Urinary bladder (tissue), 3 donors: ENCODE measurements at regions not wholly inside any gene's neighbourhood (a gene's known extent, or its start where the extent isn't known, plus 50 kb on each side); places are given as distances from the start of the nearest gene placed in this dataset.

Source experiments
- DNase-seq: peaks from one replicate; pipeline ENCODE4 v3.0.0-alpha.2; 2015; ENCODE audit errors: extremely low spot score
- H3K27ac ChIP-seq: one replicate; pipeline ENCODE4 v1.5.1; 2013; ENCODE audit warnings: low read depth, mild to moderate bottlenecking, moderate library complexity
- H3K36me3 ChIP-seq: one replicate; pipeline ENCODE4 v1.6.1; 2013; ENCODE audit warnings: mild to moderate bottlenecking, moderate library complexity; ENCODE audit not compliant: insufficient read depth
- H3K4me1 ChIP-seq: one replicate; pipeline ENCODE4 v1.6.1; 2013; ENCODE audit warnings: mild to moderate bottlenecking, moderate library complexity; ENCODE audit not compliant: insufficient read depth
- H3K4me3 ChIP-seq: one replicate; pipeline ENCODE4 v1.5.1; 2013; ENCODE audit warnings: low read depth, low read length
- WGBS: extraction: QIAGEN DNeasy Blood & Tissue Kit; methylation state at CpG from one replicate; pipeline ENCODE4 v1.1.7; 2013; 5-methylcytosine and 5-hydroxymethylcytosine counted together
- donor health status: healthy with polysubstance abuse.
- donor health status: healthy.

- 24% methylated on average over 7 of the region's 7 CpGs for WGBS
- Histone ChIP-seq H3K4me3 (no peak overlapping the region), H3K27ac (no peak overlapping the region), H3K4me1 (no peaks in the 10 kb centered on the region), H3K36me3 (no peaks in the 10 kb centered on the region)
- DNase-seq: no peak
Observed at GRCh38 chrX:39195156-39195555, 393.9 kb downstream of the MID1IP1 start.

GRCh38 chrX:39196192-39197102 is 395.2 kb downstream of the MID1IP1 start:
- Histone ChIP-seq H3K27ac (no peak overlapping the region), H3K4me3 (no peak overlapping the region), H3K36me3 (no peaks in the 10 kb centered on the region), H3K4me1 (no peaks in the 10 kb centered on the region)
- 56% methylated on average over 10 of the region's 10 CpGs for WGBS
- no peak for DNase-seq

- Histone ChIP-seq H3K4me3 (no peak overlapping the region), H3K36me3 (no peaks in the 10 kb centered on the region), H3K4me1 (no peaks in the 10 kb centered on the region), H3K27ac (no peak overlapping the region)
- DNase-seq: no peak
Observed at GRCh38 chrX:39199429-39199828, 398.2 kb downstream of the MID1IP1 start.

- DNase-seq: no peak
- Histone ChIP-seq H3K27ac (no peak overlapping the region), H3K36me3 (no peaks in the 10 kb centered on the region), H3K4me3 (no peak overlapping the region), H3K4me1 (no peaks in the 10 kb centered on the region)
- WGBS: 84% methylated on average over 6 of the region's 6 CpGs
Observed at GRCh38 chrX:39201305-39201990, 400.2 kb downstream of the MID1IP1 start.

DNA sequence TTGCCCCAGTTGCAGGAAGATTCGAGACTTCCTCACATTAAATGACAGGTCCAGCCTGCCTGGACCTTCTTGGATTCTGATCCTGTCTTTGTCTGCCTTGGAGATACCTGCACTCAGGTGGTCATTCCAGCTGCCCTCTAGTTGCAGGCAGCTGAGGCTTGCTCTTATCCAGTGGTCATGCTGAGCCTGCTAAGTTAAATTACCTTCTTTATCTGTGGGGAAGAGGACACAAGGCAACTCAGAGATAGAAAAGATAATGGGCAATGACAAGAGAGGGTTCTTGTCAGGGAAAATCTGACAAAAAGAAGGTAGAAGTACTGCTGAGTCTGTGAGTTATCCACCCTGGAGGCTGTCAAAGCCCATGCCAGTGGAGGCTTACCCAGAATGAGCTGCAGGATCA is 401.4 kb downstream of the MID1IP1 start:
- WGBS: 88% methylated on average over 1 of the region's 1 CpG
- H3K4me3 ChIP-seq: no peak overlapping the region
- no peaks in the 10 kb centered on the region for H3K4me1 ChIP-seq
- no peak for DNase-seq
- H3K27ac ChIP-seq: no peak overlapping the region
- no peaks in the 10 kb centered on the region for H3K36me3 ChIP-seq

GRCh38 chrX:39203427-39203826 is 402.2 kb downstream of the MID1IP1 start:
- H3K27ac ChIP-seq: no peak overlapping the region
- 76% methylated on average over 3 of the region's 3 CpGs for WGBS
- H3K4me1 ChIP-seq: no peaks in the 10 kb centered on the region
- no peaks in the 10 kb centered on the region for H3K36me3 ChIP-seq
- DNase-seq: no peak
- H3K4me3 ChIP-seq: no peak overlapping the region

DNA sequence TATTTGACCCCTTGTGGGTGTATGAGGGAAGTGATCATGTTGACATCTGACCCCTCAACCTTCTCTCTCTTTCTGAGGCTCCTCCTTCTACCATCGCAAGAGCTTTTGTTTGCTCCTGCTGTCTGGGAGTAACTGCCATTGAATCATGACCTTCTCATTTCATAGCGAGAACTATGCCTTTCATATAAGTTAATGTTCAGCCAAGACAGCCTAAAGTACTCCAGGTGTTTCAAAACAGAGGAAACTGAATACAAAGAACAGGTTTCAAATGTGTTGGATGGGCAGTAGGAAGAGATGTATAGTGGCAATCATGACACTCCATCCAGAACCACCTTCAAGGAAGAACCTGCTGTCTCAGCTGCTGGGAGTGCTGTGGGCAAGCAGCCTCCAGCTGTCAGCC is 403.1 kb downstream of the MID1IP1 start:
- H3K4me1 ChIP-seq: no peaks in the 10 kb centered on the region
- H3K36me3 ChIP-seq: no peaks in the 10 kb centered on the region
- no peak overlapping the region for H3K27ac ChIP-seq
- no peak for DNase-seq
- no peak overlapping the region for H3K4me3 ChIP-seq
- 86% methylated on average over 2 of the region's 2 CpGs for WGBS

DNA sequence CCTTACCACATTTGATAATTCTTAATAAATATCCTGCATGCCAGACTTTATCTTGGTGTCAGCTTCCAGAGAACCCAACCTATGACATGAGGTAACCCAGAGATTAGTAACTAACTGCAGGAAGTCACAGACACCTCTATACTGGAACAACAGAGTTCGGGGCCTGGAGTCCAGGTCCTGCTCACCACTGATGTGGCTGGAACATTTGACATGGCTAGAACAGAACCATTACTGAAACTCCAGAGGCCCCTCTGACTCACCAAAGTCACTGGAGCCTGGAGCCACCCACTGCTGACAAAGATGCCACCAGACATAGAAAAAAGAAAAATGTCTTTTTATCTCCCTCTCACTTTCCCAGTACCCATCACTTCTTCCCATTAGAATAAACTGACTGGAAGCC is 403.7 kb downstream of the MID1IP1 start:
- WGBS: 97% methylated on average over 1 of the region's 1 CpG
- H3K36me3 ChIP-seq: no peaks in the 10 kb centered on the region
- DNase-seq: no peak
- H3K4me3 ChIP-seq: no peak overlapping the region
- H3K27ac ChIP-seq: no peak overlapping the region
- H3K4me1 ChIP-seq: no peaks in the 10 kb centered on the region

DNA sequence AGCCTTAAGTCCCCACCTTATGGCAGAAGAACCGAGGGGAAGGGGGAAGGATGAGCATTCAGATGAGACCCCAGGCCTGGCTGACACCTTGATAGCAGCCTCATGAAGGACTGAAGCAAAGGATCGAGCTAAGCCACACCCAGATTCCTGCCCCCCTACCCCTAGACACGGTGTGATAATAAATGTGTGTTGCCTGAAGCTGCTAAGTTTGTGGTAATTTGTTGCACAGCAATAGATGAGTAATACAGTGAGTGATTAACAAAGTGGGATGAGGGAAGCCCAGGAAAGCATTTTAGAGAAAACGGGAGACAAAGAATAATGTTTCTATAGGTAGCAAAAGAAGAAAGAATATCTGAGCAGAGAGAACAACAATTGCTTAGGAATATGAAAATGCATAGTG is 404.2 kb downstream of the MID1IP1 start:
- no peaks in the 10 kb centered on the region for H3K4me1 ChIP-seq
- 69% methylated on average over 4 of the region's 4 CpGs for WGBS
- H3K36me3 ChIP-seq: no peaks in the 10 kb centered on the region
- H3K27ac ChIP-seq: no peak overlapping the region
- no peak overlapping the region for H3K4me3 ChIP-seq
- DNase-seq: no peak

DNA sequence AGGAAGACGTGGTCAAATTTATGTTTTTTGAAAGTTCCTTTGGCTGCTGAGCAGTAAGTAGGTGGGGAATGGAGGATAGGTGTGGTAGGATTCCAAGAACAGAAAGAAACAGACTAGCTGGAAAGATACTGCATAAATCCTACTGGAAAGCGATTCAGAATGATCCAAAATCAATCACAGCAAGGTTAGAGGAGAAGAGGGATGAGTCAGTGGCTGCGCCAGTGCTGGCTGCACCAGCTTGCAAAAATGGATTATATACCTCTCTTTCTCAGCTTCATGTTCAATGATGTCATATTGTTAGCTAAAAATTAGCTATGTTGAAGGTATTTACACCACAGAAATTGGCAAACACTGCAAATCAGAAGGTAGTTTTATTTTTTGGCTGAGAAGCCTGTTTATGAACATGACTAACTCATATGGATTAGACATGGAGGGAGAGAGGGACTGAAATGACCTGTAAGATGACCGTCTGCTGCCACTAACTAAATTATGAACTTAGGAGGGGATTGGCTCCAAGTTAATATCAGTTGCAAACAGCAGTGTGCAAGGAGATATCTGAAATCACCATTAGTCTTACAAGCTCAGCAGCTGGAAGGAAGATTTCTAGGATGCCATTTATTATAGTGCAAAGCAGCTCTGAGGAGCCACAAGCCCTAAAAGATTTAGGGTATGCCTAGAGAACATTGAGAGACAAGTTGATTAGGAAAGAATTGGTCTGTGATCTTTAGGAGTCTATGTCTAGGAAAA is 405.3 kb downstream of the MID1IP1 start:
- Histone ChIP-seq H3K4me1 (no peaks in the 10 kb centered on the region), H3K36me3 (no peaks in the 10 kb centered on the region), H3K4me3 (no peak overlapping the region), H3K27ac (no peak overlapping the region)
- WGBS: 96% methylated on average over 4 of the region's 4 CpGs
- DNase-seq: no peak

- no peak for DNase-seq
- no peaks in the 10 kb centered on the region for H3K36me3 ChIP-seq
- no peak overlapping the region for H3K4me3 ChIP-seq
- no peaks in the 10 kb centered on the region for H3K4me1 ChIP-seq
- H3K27ac ChIP-seq: no peak overlapping the region
- WGBS: 81% methylated on average over 1 of the region's 1 CpG
Observed at GRCh38 chrX:39211501-39211900, 410.2 kb downstream of the MID1IP1 start.

- DNase-seq: no peak
- 89% methylated on average over 2 of the region's 2 CpGs for WGBS
- Histone ChIP-seq H3K4me3 (no peak overlapping the region), H3K27ac (no peak overlapping the region), H3K36me3 (no peaks in the 10 kb centered on the region), H3K4me1 (no peaks in the 10 kb centered on the region)
Observed at GRCh38 chrX:39212456-39212855, 411.2 kb downstream of the MID1IP1 start.

GRCh38 chrX:39214387-39215126 is 413.3 kb downstream of the MID1IP1 start:
- no peak for DNase-seq

More at GRCh38 chrX:39214387-39215126, 413.3 kb downstream of the MID1IP1 start:
- Histone ChIP-seq H3K4me1 (no peaks in the 10 kb centered on the region), H3K4me3 (no peak overlapping the region), H3K36me3 (no peaks in the 10 kb centered on the region), H3K27ac (no peak overlapping the region)
- WGBS: 42% methylated on average over 4 of the region's 4 CpGs
